Activated CD8-positive, alpha-beta T cell treated with anti-CD3 and anti-CD28 coated beads for 36 hours (primary cell): ENCODE measurements at regions not wholly inside any gene's neighbourhood (a gene's known extent, or its start where the extent isn't known, plus 50 kb on each side); places are given as distances from the start of the nearest gene placed in this dataset.

Source experiments
- ATAC-seq: fragments of 200-7000 bp; cut with Tn5 transposase; one replicate; pipeline ENCODE4 v1.10.0; 2021; ENCODE audit warnings: mild to moderate bottlenecking, moderate library complexity
- CTCF ChIA-PET: fragments of 350-600 bp; sonication (Branson Sonifier 250); formaldehyde crosslinking; loops from one replicate; lab custom pipeline; 2021; ENCODE audit warnings: antibody characterized with exemption; lab: Charles Lee
- POLR2A ChIA-PET: fragments of 350-600 bp; sonication (Branson Sonifier 250); formaldehyde crosslinking; loops from one replicate; lab custom pipeline; 2021; ENCODE audit warnings: antibody characterized with exemption; lab: Charles Lee
- DNase-seq: peaks from one replicate; pipeline ENCODE4 v3.0.0-alpha.2; 2020
- H3K27ac Mint-ChIP-seq: one replicate; pipeline ENCODE4 v1.8.0; 2021; ENCODE audit warnings: mild to moderate bottlenecking, mixed read lengths
- H3K27me3 Mint-ChIP-seq: one replicate; pipeline ENCODE4 v1.8.0; 2021; ENCODE audit warnings: mixed read lengths
- H3K36me3 Mint-ChIP-seq: one replicate; pipeline ENCODE4 v1.8.0; 2021; ENCODE audit warnings: low read depth, mixed read lengths
- H3K4me1 Mint-ChIP-seq: one replicate; pipeline ENCODE4 v1.8.0; 2021; ENCODE audit warnings: low read depth, mixed read lengths
- H3K4me3 Mint-ChIP-seq: one replicate; pipeline ENCODE4 v1.8.0; 2021; ENCODE audit warnings: mild to moderate bottlenecking, moderate library complexity, mixed read lengths
- H3K9me3 Mint-ChIP-seq: one replicate; pipeline ENCODE4 v1.8.0; 2021; ENCODE audit warnings: mixed read lengths
- CTCF ChIP-seq: fragments of 200-600 bp; IDR thresholded peaks from one replicate; pipeline ENCODE4 v1.8.0; 2022; ENCODE audit warnings: antibody characterized with exemption, mild to moderate bottlenecking
- intact Hi-C: fragments of 100-400 bp; cut with micrococcal nuclease; formaldehyde crosslinking; loops from one replicate; pipeline ENCODE4 v1.10.0; 2022

- H3K27ac Mint-ChIP-seq, result no peak overlapping the region
- no peak for TF ChIP-seq CTCF
- CTCF ChIA-PET, result no interaction called here
- ATAC-seq (no peak), DNase-seq (no peak)
- no peaks in the 10 kb centered on the region for H3K36me3 Mint-ChIP-seq
- H3K9me3 Mint-ChIP-seq, result no peaks in the 10 kb centered on the region
- H3K27me3 Mint-ChIP-seq, result no peaks in the 10 kb centered on the region
- intact Hi-C loops, result no loop called here
- H3K4me3 Mint-ChIP-seq, result no peak overlapping the region
- H3K4me1 Mint-ChIP-seq, result no peaks in the 10 kb centered on the region
- POLR2A ChIA-PET, result no interaction called here
These were observed 181.9 kb upstream of the MKLN1 start for GRCh38 chr7:131145770-131146169.

- Mint-ChIP-seq H3K27ac (no peak overlapping the region), H3K36me3 (no peaks in the 10 kb centered on the region), H3K4me1 (no peaks in the 10 kb centered on the region), H3K4me3 (no peak overlapping the region), H3K27me3 (no peaks in the 10 kb centered on the region), H3K9me3 (no peaks in the 10 kb centered on the region)
- ATAC-seq (no peak), DNase-seq (no peak)
- TF ChIP-seq CTCF, result no peak
- intact Hi-C loops, result no loop called here
- ChIA-PET POLR2A (no interaction called here), CTCF (interaction anchor here (1.0 to 1.1 kb wide), 3 partner anchors 9 to 23 kb away, joined by 3 read pairs; no protein-coding TSS in a partner anchor)
These were observed 180.1 kb upstream of the MKLN1 start for GRCh38 chr7:131147604-131148003.

GRCh38 chr7:131148258-131148657 lies 179.4 kb upstream of the MKLN1 start:
- Mint-ChIP-seq H3K27me3 (no peaks in the 10 kb centered on the region), H3K36me3 (no peaks in the 10 kb centered on the region), H3K4me1 (no peaks in the 10 kb centered on the region), H3K27ac (no peak overlapping the region), H3K9me3 (no peaks in the 10 kb centered on the region), H3K4me3 (no peak overlapping the region)
- DNase-seq, result no peak
- no peak for TF ChIP-seq CTCF
- ChIA-PET POLR2A (no interaction called here), CTCF (interaction anchor here (1.1 kb wide), 1 partner anchor 9 kb away, joined by 3 read pairs; no protein-coding TSS in a partner anchor)
- no peak for ATAC-seq
- intact Hi-C loops, result no loop called here

- POLR2A ChIA-PET, result no interaction called here
These were observed 178.8 kb upstream of the MKLN1 start for GRCh38 chr7:131148708-131149428.

More at GRCh38 chr7:131148708-131149428, 178.8 kb upstream of the MKLN1 start:
- Mint-ChIP-seq H3K27me3 (no peaks in the 10 kb centered on the region), H3K4me3 (no peak overlapping the region), H3K27ac (no peak overlapping the region), H3K9me3 (no peaks in the 10 kb centered on the region), H3K4me1 (no peaks in the 10 kb centered on the region), H3K36me3 (no peaks in the 10 kb centered on the region)
- intact Hi-C loops, result no loop called here
- no peak for DNase-seq
- CTCF ChIA-PET, result no interaction called here
- no peak for TF ChIP-seq CTCF
- no peak for ATAC-seq
